GM12878 (cell line): ENCODE measurements at regions not wholly inside any gene's neighbourhood (a gene's known extent, or its start where the extent isn't known, plus 50 kb on each side); places are given as distances from the start of the nearest gene placed in this dataset.

ENCODE experiments used
- ATAC-seq: fragments of 200-7000 bp; cut with Tn5 transposase; 3 replicates; pipeline ENCODE4 v1.9.1; 2020; ENCODE audit warnings: mild to moderate bottlenecking, moderate library complexity
- BruUV-seq: library from RNA; stranded (reverse); fragments of 400-500 nt; replicated peaks from 2 replicates; lab custom pipeline; 2021; lab: Mats Ljungman, UMichigan
- CTCF ChIA-PET: fragments of 300-600 bp; sonication (Branson Sonifier 250); formaldehyde crosslinking; extraction: SDS; loops from one replicate; lab custom pipeline; 2021; ENCODE audit warnings: inconsistent platforms; lab: Yijun Ruan, JAX
- POLR2A ChIA-PET: fragments of 350-600 bp; formaldehyde crosslinking; extraction: SDS; loops from one replicate; lab custom pipeline; 2021; ENCODE audit warnings: inconsistent platforms; lab: Charles Lee
- RAD21 ChIA-PET: fragments of 300-600 bp; sonication (Branson Sonifier 250); formaldehyde crosslinking; loops from one replicate; lab custom pipeline; 2023; ENCODE audit warnings: antibody characterized with exemption; ENCODE audit not compliant: unreplicated experiment; lab: Charles Lee
- SMC1A ChIA-PET: fragments of 300-600 bp; sonication (Branson Sonifier 250); formaldehyde crosslinking; loops from one replicate; lab custom pipeline; 2023; ENCODE audit not compliant: unreplicated experiment, uncharacterized antibody; lab: Charles Lee
- DNase-seq: peaks from one replicate; pipeline ENCODE4 v3.0.0-alpha.2; 2011; ENCODE audit warnings: low read depth, low spot score
- FAIRE-seq: peaks from 3 replicates; lab custom pipeline; 2011; peaks lifted over from hg19 to GRCh38; lab: Jason Lieb, UNC
- H2AFZ ChIP-seq: 2 replicates; pipeline ENCODE4 v1.6.0; 2011; ENCODE audit warnings: low read depth, low read length, control low read depth; ENCODE audit not compliant: control insufficient read depth
- H3K27ac ChIP-seq: 2 replicates; pipeline ENCODE4 v1.5.1; 2011; ENCODE audit warnings: control low read depth; ENCODE audit not compliant: control insufficient read depth, insufficient read depth
- H3K27me3 ChIP-seq, 2 experiments: replicated peaks in 1 of 2; 2 replicates each; pipeline versions ENCODE4 v1.6.0 to v1.6.1; 2011; ENCODE audit warnings: low read length in 1 of 2; ENCODE audit not compliant: control insufficient read depth in 2 of 2, insufficient read depth in 2 of 2
- H3K36me3 ChIP-seq, 2 experiments: 2 replicates each; pipeline ENCODE4 v1.5.1; 2011; ENCODE audit warnings: low read length in 1 of 2; ENCODE audit not compliant: control insufficient read depth in 2 of 2, insufficient read depth in 2 of 2
- H3K4me1 ChIP-seq: 2 replicates; pipeline ENCODE4 v1.6.1; 2011; ENCODE audit warnings: mild to moderate bottlenecking, low read length, moderate library complexity, mixed read lengths; ENCODE audit not compliant: control insufficient read depth, insufficient read depth
- H3K4me2 ChIP-seq: 2 replicates; pipeline ENCODE4 v1.6.0; 2011; ENCODE audit warnings: control low read depth; ENCODE audit not compliant: control insufficient read depth, insufficient read depth
- H3K4me3 ChIP-seq: fragments of 200-600 bp; sonication (generic); 2 replicates; pipeline ENCODE4 v1.5.1; 2016
- H3K79me2 ChIP-seq: 2 replicates; pipeline ENCODE4 v1.6.0; 2011; ENCODE audit warnings: low read length; ENCODE audit not compliant: control insufficient read depth, insufficient read depth
- H3K9ac ChIP-seq: 2 replicates; pipeline ENCODE4 v1.8.0; 2011; ENCODE audit warnings: low read length, control low read depth, mixed read lengths; ENCODE audit not compliant: control insufficient read depth, insufficient read depth
- H3K9me3 ChIP-seq: replicated peaks from 3 replicates; pipeline ENCODE4 v1.5.1; 2011; ENCODE audit warnings: mild to moderate bottlenecking, low read length; ENCODE audit not compliant: control insufficient read depth, insufficient read depth
- H4K20me1 ChIP-seq: 2 replicates; pipeline ENCODE4 v1.6.0; 2011; ENCODE audit not compliant: control insufficient read depth, insufficient read depth
- BCLAF1 ChIP-seq: fragments of 450-650 bp; IDR thresholded peaks from 2 replicates; pipeline ENCODE4 v1.6.1; 2017; ENCODE audit warnings: antibody characterized with exemption, mild to moderate bottlenecking, moderate library complexity
- CTCF ChIP-seq, 3 experiments: IDR thresholded peaks in 2 of 3; conservative IDR thresholded peaks in 1 of 3; 2 replicates each; pipeline ENCODE4 v1.5.1; 2011; ENCODE audit warnings: low read depth in 3 of 3, low read length in 3 of 3, mild to moderate bottlenecking in 3 of 3, control low read depth in 2 of 3, moderate library complexity in 2 of 3, inconsistent platforms in 1 of 3, mixed read lengths in 1 of 3; ENCODE audit not compliant: control insufficient read depth in 2 of 3, insufficient read depth in 1 of 3; ENCODE audit errors: extremely low read depth in 1 of 3
- E2F8 ChIP-seq: fragments of 450-650 bp; IDR thresholded peaks from 2 replicates; pipeline ENCODE4 v1.6.1; 2018; ENCODE audit warnings: mild to moderate bottlenecking, low read depth, moderate library complexity; ENCODE audit not compliant: partially characterized antibody
- GABPA ChIP-seq: IDR thresholded peaks from 2 replicates; pipeline ENCODE4 v1.6.1; 2014; ENCODE audit warnings: antibody characterized with exemption, low read depth, mild to moderate bottlenecking, inconsistent platforms
- IRF3 ChIP-seq: fragments of 450-650 bp; IDR thresholded peaks from 2 replicates; pipeline ENCODE4 v1.6.1; 2014; ENCODE audit warnings: mild to moderate bottlenecking
- KLF5 ChIP-seq: fragments of 450-650 bp; IDR thresholded peaks from 2 replicates; pipeline ENCODE4 v1.6.1; 2014; ENCODE audit warnings: mild to moderate bottlenecking; ENCODE audit not compliant: partially characterized antibody
- NBN ChIP-seq: fragments of 450-650 bp; IDR thresholded peaks from 2 replicates; pipeline ENCODE4 v1.6.1; 2016
- NR2C1 ChIP-seq: fragments of 450-650 bp; IDR thresholded peaks from 2 replicates; pipeline ENCODE4 v1.6.1; 2017; ENCODE audit warnings: antibody characterized with exemption, mild to moderate bottlenecking, moderate library complexity
- NRF1 ChIP-seq: conservative IDR thresholded peaks from 2 replicates; pipeline ENCODE4 v1.6.1; 2011; ENCODE audit warnings: mild to moderate bottlenecking, low read depth, low read length, improper control_type of control experiment
- PAX5 ChIP-seq: IDR thresholded peaks from 2 replicates; pipeline ENCODE4 v1.6.1; 2011; ENCODE audit warnings: low read depth, low read length, borderline replicate concordance
- SPI1 ChIP-seq: IDR thresholded peaks from 2 replicates; pipeline ENCODE4 v1.6.1; 2011; ENCODE audit warnings: low read depth, mild to moderate bottlenecking, low read length, moderate library complexity, borderline replicate concordance; ENCODE audit not compliant: insufficient read depth
- ZNF274 ChIP-seq: IDR thresholded peaks from one replicate; pipeline ENCODE4 v1.8.0; 2011; ENCODE audit not compliant: insufficient read length, insufficient read depth
- WGBS: methylation state at CpG from one replicate; pipeline ENCODE4 v1.1.6; 2016; ENCODE audit warnings: low lambda C conversion rate; ENCODE audit not compliant: insufficient replicate concordance, insufficient coverage; ENCODE audit errors: missing lambda C conversion rate; 5-methylcytosine and 5-hydroxymethylcytosine counted together
- in situ Hi-C: fragments of 300-500 bp; cut with MboI; formaldehyde crosslinking; loops from 9 replicates; pipeline ENCODE4 v1.14.3; 2018; ENCODE audit warnings: mixed read lengths
- intact Hi-C: fragments of 100-400 bp; cut with micrococcal nuclease; formaldehyde crosslinking; loops from one replicate; pipeline ENCODE4 v1.14.2; 2022; ENCODE audit not compliant: unreplicated experiment

- Histone ChIP-seq H3K36me3 (no peaks in the 10 kb centered on the region), H3K27me3 (no peaks in the 10 kb centered on the region), H3K4me3 (no peak overlapping the region), H4K20me1 (no peaks in the 10 kb centered on the region), H3K9me3 (no peaks in the 10 kb centered on the region), H2AFZ (no peak overlapping the region), H3K27ac (no peak overlapping the region), H3K9ac (no peak overlapping the region), H3K79me2 (no peaks in the 10 kb centered on the region), H3K4me1 (no peaks in the 10 kb centered on the region), H3K4me2 (no peak overlapping the region)
- CTCF ChIA-PET = no interaction called here
- TF ChIP-seq GABPA (no peak), SPI1 (no peak), NR2C1 (no peak), PAX5 (no peak), NRF1 (no peak), ZNF274 (no peak), KLF5 (no peak), IRF3 (no peak), E2F8 (no peak), BCLAF1 (no peak), CTCF (IDR thresholded peaks at IDR 0.05 in 2 of 3, conservative IDR thresholded peaks at IDR 0.05 in 1 of 3; ENCODE audit: control insufficient read depth in 2 of 3, extremely low read depth in 1 of 3, insufficient read depth in 1 of 3, low read depth in 3 of 3, low read length in 3 of 3) (no peak), NBN (no peak)
- RAD21 ChIA-PET = interaction anchor here (0.6 kb wide), 1 partner anchor 656 kb away, joined by 3 read pairs; no protein-coding TSS in a partner anchor
- DNase-seq (no peak), FAIRE-seq (no peak), ATAC-seq (no peak)
- intact Hi-C loops (no loop called here), in situ Hi-C loops (no loop called here)
- no TSS peak for BruUV-seq
- SMC1A ChIA-PET = no interaction called here
- POLR2A ChIA-PET = no interaction called here
- 22% methylated on average over 2 of the region's 2 CpGs for whole genome bisulfite sequencing
Observed at GRCh38 chr3:191557322-191557721, 96.4 kb downstream of the PYDC2 start.
